HAP-1 (cell line): ENCODE measurements at regions not wholly inside any gene's neighbourhood (a gene's known extent, or its start where the extent isn't known, plus 50 kb on each side); places are given as distances from the start of the nearest gene placed in this dataset.

Experiments
- DNase-seq, 2 experiments: peaks; one replicate each; pipeline ENCODE4 v3.0.0-alpha.2; 2016 to 2020; ENCODE audit warnings: low spot score in 2 of 2
- H3K27me3 ChIP-seq: fragments of 250-450 bp; sonication (Bioruptor Pico); 2 replicates; pipeline ENCODE4 v1.5.1; 2020; ENCODE audit warnings: low read depth, mild to moderate bottlenecking, moderate library complexity
- H3K36me3 ChIP-seq: fragments of 250-450 bp; sonication (Bioruptor Pico); replicated peaks from 2 replicates; pipeline ENCODE4 v1.5.1; 2020; ENCODE audit warnings: mild to moderate bottlenecking
- H3K4me1 ChIP-seq: fragments of 250-450 bp; sonication (Bioruptor Pico); 2 replicates; pipeline ENCODE4 v1.5.1; 2020; ENCODE audit warnings: mild to moderate bottlenecking
- H3K4me3 ChIP-seq: fragments of 250-450 bp; sonication (Bioruptor Pico); 2 replicates; pipeline ENCODE4 v1.5.1; 2020; ENCODE audit warnings: mild to moderate bottlenecking, moderate library complexity
- H3K9me3 ChIP-seq: fragments of 250-450 bp; sonication (Bioruptor Pico); 2 replicates; pipeline ENCODE4 v1.5.1; 2020; ENCODE audit warnings: mild to moderate bottlenecking, moderate library complexity
- in situ Hi-C: fragments of 300-500 bp; cut with MboI; formaldehyde crosslinking; loops from 3 replicates; pipeline ENCODE4 v1.14.3; 2020; ENCODE audit warnings: low sequenced_read_pairs, inconsistent platforms, mixed read lengths

GRCh38 chr14:71187633-71188356 lies 280.5 kb downstream of the PCNX1 start:
- no peaks in the 10 kb centered on the region for H3K27me3 ChIP-seq
- in situ Hi-C loops: no loop called here
- H3K4me3 ChIP-seq: no peak overlapping the region
- peaks cover under 1% of the 10 kb centered on the region for H3K4me1 ChIP-seq
- no peaks in the 10 kb centered on the region for H3K36me3 ChIP-seq
- DNase-seq: no peak
- no peaks in the 10 kb centered on the region for H3K9me3 ChIP-seq

GRCh38 chr14:71190770-71191374 lies 283.6 kb downstream of the PCNX1 start:
- DNase-seq: peak; percentile 14 to 24
- no peaks in the 10 kb centered on the region for H3K27me3 ChIP-seq
- H3K36me3 ChIP-seq: no peaks in the 10 kb centered on the region
- peaks cover 13% of the 10 kb centered on the region for H3K4me1 ChIP-seq
- no peaks in the 10 kb centered on the region for H3K9me3 ChIP-seq
- H3K4me3 ChIP-seq: no peak overlapping the region
- in situ Hi-C loops: no loop called here

GRCh38 chr14:71193663-71194062 lies 286.4 kb downstream of the PCNX1 start:
- Histone ChIP-seq H3K36me3 (no peaks in the 10 kb centered on the region), H3K9me3 (no peaks in the 10 kb centered on the region), H3K4me3 (no peak overlapping the region), H3K4me1 (peaks cover 13% of the 10 kb centered on the region), H3K27me3 (no peaks in the 10 kb centered on the region)
- DNase-seq: peak; percentile 45 to 89
- in situ Hi-C loops: no loop called here

GRCh38 chr14:71194251-71194650 lies 287.0 kb downstream of the PCNX1 start:
- Histone ChIP-seq H3K4me3 (no peak overlapping the region), H3K9me3 (no peaks in the 10 kb centered on the region), H3K36me3 (no peaks in the 10 kb centered on the region), H3K27me3 (no peaks in the 10 kb centered on the region), H3K4me1 (peaks cover 13% of the 10 kb centered on the region)
- DNase-seq: no peak
- in situ Hi-C loops: no loop called here

GRCh38 chr14:71196921-71197320 lies 289.7 kb downstream of the PCNX1 start:
- Histone ChIP-seq H3K36me3 (no peaks in the 10 kb centered on the region), H3K27me3 (no peaks in the 10 kb centered on the region), H3K9me3 (no peaks in the 10 kb centered on the region), H3K4me3 (no peak overlapping the region), H3K4me1 (peaks cover 13% of the 10 kb centered on the region)
- in situ Hi-C loops: no loop called here
- no peak for DNase-seq

GRCh38 chr14:71198687-71199086 lies 291.4 kb downstream of the PCNX1 start:
- peaks cover 6% of the 10 kb centered on the region for H3K4me1 ChIP-seq
- H3K4me3 ChIP-seq: no peak overlapping the region
- no peaks in the 10 kb centered on the region for H3K27me3 ChIP-seq
- in situ Hi-C loops: no loop called here
- DNase-seq: no peak
- H3K9me3 ChIP-seq: no peaks in the 10 kb centered on the region
- no peaks in the 10 kb centered on the region for H3K36me3 ChIP-seq

GRCh38 chr14:71201840-71202239 lies 294.6 kb downstream of the PCNX1 start:
- in situ Hi-C loops: no loop called here
- H3K4me1 ChIP-seq: no peaks in the 10 kb centered on the region
- H3K36me3 ChIP-seq: no peaks in the 10 kb centered on the region

GRCh38 chr14:71202881-71203280 lies 295.6 kb downstream of the PCNX1 start:
- Histone ChIP-seq H3K4me3 (no peak overlapping the region), H3K36me3 (no peaks in the 10 kb centered on the region), H3K27me3 (no peaks in the 10 kb centered on the region), H3K9me3 (no peaks in the 10 kb centered on the region), H3K4me1 (no peaks in the 10 kb centered on the region)
- in situ Hi-C loops: no loop called here
- no peak for DNase-seq

More at GRCh38 chr14:71201840-71202239, 294.6 kb downstream of the PCNX1 start:
- H3K27me3 ChIP-seq: no peaks in the 10 kb centered on the region
- no peaks in the 10 kb centered on the region for H3K9me3 ChIP-seq
- no peak overlapping the region for H3K4me3 ChIP-seq
- DNase-seq: no peak

- in situ Hi-C loops: no loop called here
- Histone ChIP-seq H3K27me3 (no peaks in the 10 kb centered on the region), H3K4me1 (no peaks in the 10 kb centered on the region), H3K4me3 (no peak overlapping the region), H3K9me3 (no peaks in the 10 kb centered on the region), H3K36me3 (no peaks in the 10 kb centered on the region)
- DNase-seq: no peak
Observed at GRCh38 chr14:71203306-71203705, 296.0 kb downstream of the PCNX1 start.

- no peaks in the 10 kb centered on the region for H3K9me3 ChIP-seq
- H3K27me3 ChIP-seq: no peaks in the 10 kb centered on the region
- no peak for DNase-seq
- in situ Hi-C loops: no loop called here
- no peaks in the 10 kb centered on the region for H3K36me3 ChIP-seq
- H3K4me1 ChIP-seq: no peaks in the 10 kb centered on the region
- H3K4me3 ChIP-seq: no peak overlapping the region
Observed at GRCh38 chr14:71204231-71204630, 297.0 kb downstream of the PCNX1 start.

- H3K4me1 ChIP-seq: no peaks in the 10 kb centered on the region
- H3K9me3 ChIP-seq: no peaks in the 10 kb centered on the region
- H3K4me3 ChIP-seq: no peak overlapping the region
- in situ Hi-C loops: no loop called here
- no peak for DNase-seq
- H3K27me3 ChIP-seq: no peaks in the 10 kb centered on the region
- H3K36me3 ChIP-seq: no peaks in the 10 kb centered on the region
Observed at GRCh38 chr14:71204768-71205167, 297.5 kb downstream of the PCNX1 start.

GRCh38 chr14:71206123-71206522 lies 298.9 kb downstream of the PCNX1 start:
- in situ Hi-C loops: no loop called here
- no peaks in the 10 kb centered on the region for H3K4me1 ChIP-seq

GRCh38 chr14:71206766-71207371 lies 299.6 kb downstream of the PCNX1 start:
- Histone ChIP-seq H3K9me3 (no peaks in the 10 kb centered on the region), H3K27me3 (no peaks in the 10 kb centered on the region), H3K36me3 (no peaks in the 10 kb centered on the region), H3K4me1 (no peaks in the 10 kb centered on the region), H3K4me3 (no peak overlapping the region)
- in situ Hi-C loops: no loop called here
- DNase-seq: no peak

More at GRCh38 chr14:71206123-71206522, 298.9 kb downstream of the PCNX1 start:
- no peak overlapping the region for H3K4me3 ChIP-seq
- H3K27me3 ChIP-seq: no peaks in the 10 kb centered on the region
- no peaks in the 10 kb centered on the region for H3K9me3 ChIP-seq
- DNase-seq: no peak
- no peaks in the 10 kb centered on the region for H3K36me3 ChIP-seq

GRCh38 chr14:71208702-71209357 lies 301.6 kb downstream of the PCNX1 start:
- Histone ChIP-seq H3K27me3 (no peaks in the 10 kb centered on the region), H3K4me1 (no peaks in the 10 kb centered on the region), H3K36me3 (no peaks in the 10 kb centered on the region), H3K9me3 (no peaks in the 10 kb centered on the region), H3K4me3 (no peak overlapping the region)
- in situ Hi-C loops: no loop called here
- DNase-seq: no peak
